AG09319 (cell line): ENCODE measurements at regions not wholly inside any gene's neighbourhood (a gene's known extent, or its start where the extent isn't known, plus 50 kb on each side); places are given as distances from the start of the nearest gene placed in this dataset.

Experiments
- DNase-seq: peaks from one replicate; pipeline ENCODE4 v3.0.0-alpha.2; 2010; ENCODE audit warnings: low read depth; ENCODE audit errors: extremely low read depth
- TF ChIP-seq, protein P1 (sequence below): IDR thresholded peaks from 2 replicates; pipeline ENCODE4 v1.5.1; 2011; ENCODE audit warnings: low read depth, mild to moderate bottlenecking, inconsistent platforms, low read length, moderate library complexity

DNA sequence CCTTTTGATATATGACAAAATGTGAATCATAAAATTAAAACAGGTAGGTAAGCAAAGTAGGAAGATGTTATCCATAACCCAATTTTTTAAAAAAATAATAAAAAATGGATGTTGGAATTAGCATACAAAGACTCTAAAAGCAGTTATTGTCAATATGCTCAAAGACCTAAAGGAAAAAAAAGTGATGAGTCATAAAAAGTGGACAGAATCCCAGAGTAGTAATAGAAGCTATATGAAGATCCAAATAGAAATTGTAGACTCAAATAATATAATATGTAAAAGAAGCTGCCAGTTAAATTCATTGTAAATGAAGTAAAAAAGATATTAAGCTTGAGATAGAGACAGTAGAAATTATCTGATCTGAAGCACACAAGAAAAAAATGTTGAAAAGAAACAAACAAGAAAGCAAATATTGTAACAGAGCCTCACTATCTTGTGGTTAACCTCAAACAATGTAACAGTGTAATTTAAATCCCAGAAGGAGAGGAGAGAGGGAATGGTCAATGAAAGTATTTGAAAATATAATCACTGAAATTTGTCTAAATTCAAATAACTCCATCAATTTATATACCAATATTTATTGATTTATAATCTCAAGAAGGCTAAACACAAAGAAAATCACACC is 773.4 kb upstream of the RAG2 start:
- DNase-seq: no peak
- TF ChIP-seq, protein P1, sequence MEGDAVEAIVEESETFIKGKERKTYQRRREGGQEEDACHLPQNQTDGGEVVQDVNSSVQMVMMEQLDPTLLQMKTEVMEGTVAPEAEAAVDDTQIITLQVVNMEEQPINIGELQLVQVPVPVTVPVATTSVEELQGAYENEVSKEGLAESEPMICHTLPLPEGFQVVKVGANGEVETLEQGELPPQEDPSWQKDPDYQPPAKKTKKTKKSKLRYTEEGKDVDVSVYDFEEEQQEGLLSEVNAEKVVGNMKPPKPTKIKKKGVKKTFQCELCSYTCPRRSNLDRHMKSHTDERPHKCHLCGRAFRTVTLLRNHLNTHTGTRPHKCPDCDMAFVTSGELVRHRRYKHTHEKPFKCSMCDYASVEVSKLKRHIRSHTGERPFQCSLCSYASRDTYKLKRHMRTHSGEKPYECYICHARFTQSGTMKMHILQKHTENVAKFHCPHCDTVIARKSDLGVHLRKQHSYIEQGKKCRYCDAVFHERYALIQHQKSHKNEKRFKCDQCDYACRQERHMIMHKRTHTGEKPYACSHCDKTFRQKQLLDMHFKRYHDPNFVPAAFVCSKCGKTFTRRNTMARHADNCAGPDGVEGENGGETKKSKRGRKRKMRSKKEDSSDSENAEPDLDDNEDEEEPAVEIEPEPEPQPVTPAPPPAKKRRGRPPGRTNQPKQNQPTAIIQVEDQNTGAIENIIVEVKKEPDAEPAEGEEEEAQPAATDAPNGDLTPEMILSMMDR: no peak

DNA sequence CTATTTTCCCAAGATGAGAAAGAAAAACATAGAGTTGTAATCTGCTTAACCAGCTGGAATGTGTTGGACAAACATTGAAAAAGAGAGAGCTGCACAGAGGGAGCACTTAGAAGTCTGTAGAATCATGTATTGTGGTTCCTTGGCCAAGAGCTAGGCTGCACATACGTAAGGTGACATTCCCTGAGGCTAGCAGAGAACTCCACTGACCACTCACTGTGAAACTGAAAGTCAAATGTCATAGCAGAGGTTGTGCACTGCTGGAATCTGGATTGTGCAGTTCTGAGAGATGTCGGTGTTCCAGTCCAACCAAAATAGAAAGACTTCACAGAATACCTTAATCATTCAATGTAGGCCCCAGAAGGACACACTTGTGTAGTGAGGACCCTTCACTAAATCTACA is 772.8 kb upstream of the RAG2 start:
- TF ChIP-seq, protein P1: no peak
- DNase-seq: no peak

DNA sequence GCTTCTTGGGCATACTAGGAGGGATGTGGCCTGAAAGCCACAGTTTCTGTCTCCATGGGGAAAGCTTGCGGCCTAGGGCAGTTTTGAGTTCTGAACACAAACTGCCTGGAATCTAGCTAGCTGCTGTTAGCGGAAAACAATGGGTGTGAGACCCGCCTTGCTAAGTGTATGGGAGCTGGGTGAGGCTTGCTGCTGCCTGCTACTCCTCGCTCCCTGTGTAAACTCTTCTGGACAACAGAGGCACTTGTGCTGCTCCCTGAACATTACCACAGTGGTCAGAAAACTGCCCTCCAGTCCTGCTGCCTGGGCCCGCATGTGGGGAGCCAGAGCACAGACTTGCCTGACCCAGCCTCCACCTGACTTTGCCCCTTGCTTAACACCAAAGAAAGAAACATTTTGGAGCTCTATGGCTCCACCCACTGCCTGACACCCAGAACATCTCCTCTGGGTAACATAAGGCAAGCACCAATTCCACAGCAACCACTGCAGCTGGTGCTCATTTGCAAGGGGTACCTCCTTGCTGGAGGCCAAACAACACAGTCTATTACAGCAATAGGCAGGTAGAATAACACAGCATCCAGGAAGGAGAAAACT is 766.3 kb upstream of the RAG2 start:
- DNase-seq: no peak
- TF ChIP-seq, protein P1: no peak

DNA sequence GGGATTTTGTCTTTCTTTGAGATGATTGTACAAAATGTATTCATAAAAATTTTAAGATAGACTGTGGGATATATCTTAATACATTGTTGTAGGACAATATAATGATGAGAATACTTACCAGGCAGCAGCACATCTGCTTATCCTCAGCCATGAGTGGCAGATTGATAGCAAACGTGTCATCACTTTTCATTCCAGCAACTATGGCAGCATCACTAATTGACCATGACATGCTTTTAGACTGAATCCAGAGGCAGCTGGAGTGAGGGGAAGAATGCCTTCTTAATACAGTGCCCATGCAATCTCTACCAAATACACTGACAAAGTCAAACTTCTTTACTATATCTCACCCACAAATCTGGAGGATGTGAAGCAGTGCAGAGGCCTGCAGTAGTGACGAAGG is 755.2 kb upstream of the RAG2 start:
- DNase-seq: no peak
- TF ChIP-seq, protein P1: no peak

DNA sequence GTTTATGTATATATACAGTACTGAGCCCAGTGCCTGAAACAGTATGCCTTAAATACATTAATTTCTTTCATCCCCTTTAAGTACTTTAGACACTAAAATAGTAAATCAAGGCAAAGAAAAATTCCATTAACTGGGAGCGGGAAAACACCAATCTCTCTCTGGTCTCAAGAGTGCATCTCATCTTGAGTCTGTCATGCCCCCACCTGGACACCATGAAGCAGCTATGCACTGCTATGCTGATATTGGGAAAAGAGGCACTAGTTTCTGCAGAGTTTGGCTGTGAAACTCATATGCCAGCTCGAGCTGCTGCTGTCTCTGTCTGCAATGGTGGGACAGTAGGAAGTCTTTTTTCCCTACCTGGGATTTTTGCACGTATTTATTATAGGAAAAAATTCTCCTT is 754.4 kb upstream of the RAG2 start:
- TF ChIP-seq, protein P1: no peak
- DNase-seq: no peak

DNA sequence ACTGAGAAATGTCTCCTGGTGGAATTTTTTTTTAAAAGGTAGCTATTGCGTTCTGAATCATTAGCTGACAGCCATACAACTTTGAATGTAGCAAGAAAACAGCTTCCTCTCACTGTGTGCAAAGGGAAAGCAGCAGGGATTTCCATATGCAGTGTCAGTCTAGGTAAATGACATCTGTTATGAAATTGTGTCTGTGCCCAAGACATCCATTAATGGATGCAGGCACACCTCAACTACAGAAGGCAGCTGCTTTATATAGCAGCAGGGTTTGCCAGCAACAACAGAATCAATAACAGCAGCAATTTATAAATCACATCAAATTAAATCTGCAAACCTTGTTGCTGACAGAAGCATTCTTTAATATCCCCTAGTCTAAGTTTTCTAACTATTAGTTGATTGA is 745.3 kb upstream of the RAG2 start:
- DNase-seq: no peak
- TF ChIP-seq, protein P1: no peak

DNA sequence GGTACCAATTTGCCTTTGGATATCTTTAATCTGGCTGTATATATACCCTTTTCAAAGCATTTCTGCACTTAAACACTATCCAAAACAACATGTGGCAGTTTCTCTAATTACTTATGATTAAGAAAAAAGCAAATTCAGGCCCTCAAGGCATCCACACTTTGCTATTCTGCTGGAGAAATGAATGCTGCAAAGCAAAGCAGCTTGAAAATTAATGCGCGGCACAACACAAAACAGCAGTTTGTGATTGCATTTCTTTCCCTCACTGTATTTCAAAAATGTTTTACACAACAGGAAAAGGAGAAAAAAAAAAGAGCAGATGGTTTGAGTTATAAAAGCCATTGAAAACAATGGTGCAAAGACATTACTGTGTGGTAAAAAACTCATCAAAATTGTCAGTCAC is 738.4 kb upstream of the RAG2 start:
- TF ChIP-seq, protein P1: no peak
- DNase-seq: no peak
